Fibroblast of villous mesenchyme (primary cell): ENCODE measurements at regions not wholly inside any gene's neighbourhood (a gene's known extent, or its start where the extent isn't known, plus 50 kb on each side); places are given as distances from the start of the nearest gene placed in this dataset.

Experiments
- DNase-seq: peaks from one replicate; pipeline ENCODE4 v3.0.0-alpha.2; 2010; ENCODE audit warnings: low read depth
- H3K4me3 ChIP-seq: 2 replicates; pipeline ENCODE4 v1.5.1; 2011; ENCODE audit warnings: low read depth, mild to moderate bottlenecking, low read length
- TF ChIP-seq, protein P1 (sequence below): IDR thresholded peaks from 2 replicates; pipeline ENCODE4 v1.5.1; 2012; ENCODE audit warnings: low read depth, mild to moderate bottlenecking, low read length; ENCODE audit not compliant: insufficient read depth

DNA sequence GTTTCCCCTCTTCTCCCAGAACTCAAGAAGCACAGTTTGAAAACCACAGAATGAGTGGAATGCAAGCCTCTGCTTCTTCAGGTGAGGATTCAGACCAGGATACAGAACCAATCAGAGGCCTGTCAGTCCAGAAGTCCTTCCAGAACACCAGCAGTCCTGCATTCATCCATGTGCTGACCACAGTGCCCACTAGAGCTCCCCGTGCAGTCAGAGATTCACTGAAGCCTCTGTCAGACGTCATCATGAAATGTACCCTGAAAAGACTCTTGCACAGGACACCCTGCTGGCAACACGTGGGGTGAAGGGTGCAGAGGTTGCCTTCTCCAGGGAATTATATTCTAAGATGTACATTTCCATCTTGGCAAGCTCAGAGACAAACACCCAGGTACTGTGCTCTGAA lies 75.9 kb upstream of the LSM6 start:
- DNase-seq, result no peak
- TF ChIP-seq, protein P1, sequence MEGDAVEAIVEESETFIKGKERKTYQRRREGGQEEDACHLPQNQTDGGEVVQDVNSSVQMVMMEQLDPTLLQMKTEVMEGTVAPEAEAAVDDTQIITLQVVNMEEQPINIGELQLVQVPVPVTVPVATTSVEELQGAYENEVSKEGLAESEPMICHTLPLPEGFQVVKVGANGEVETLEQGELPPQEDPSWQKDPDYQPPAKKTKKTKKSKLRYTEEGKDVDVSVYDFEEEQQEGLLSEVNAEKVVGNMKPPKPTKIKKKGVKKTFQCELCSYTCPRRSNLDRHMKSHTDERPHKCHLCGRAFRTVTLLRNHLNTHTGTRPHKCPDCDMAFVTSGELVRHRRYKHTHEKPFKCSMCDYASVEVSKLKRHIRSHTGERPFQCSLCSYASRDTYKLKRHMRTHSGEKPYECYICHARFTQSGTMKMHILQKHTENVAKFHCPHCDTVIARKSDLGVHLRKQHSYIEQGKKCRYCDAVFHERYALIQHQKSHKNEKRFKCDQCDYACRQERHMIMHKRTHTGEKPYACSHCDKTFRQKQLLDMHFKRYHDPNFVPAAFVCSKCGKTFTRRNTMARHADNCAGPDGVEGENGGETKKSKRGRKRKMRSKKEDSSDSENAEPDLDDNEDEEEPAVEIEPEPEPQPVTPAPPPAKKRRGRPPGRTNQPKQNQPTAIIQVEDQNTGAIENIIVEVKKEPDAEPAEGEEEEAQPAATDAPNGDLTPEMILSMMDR, result no peak
- H3K4me3 ChIP-seq, result no peak overlapping the region

DNA sequence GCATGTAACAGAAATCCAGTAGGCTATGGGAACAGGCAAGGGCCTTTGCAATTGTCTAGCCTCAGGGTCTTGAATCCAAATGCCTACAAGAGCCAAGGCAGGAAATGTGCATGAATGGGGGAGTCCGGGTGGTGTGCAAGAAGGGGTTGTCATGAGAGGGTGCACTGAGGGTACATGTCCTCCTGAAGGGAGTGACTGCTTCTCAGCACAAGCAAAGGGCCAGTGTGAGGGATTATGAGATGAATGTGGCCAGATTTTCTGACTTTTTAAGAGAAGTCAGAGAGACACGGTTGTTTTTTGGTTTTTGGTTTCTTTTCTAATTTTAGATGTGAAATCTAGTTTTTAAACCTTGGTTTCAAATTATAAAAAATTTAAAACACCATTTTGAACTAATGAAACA lies 76.5 kb upstream of the LSM6 start:
- TF ChIP-seq, protein P1, result no peak
- H3K4me3 ChIP-seq, result no peak overlapping the region
- DNase-seq, result no peak

DNA sequence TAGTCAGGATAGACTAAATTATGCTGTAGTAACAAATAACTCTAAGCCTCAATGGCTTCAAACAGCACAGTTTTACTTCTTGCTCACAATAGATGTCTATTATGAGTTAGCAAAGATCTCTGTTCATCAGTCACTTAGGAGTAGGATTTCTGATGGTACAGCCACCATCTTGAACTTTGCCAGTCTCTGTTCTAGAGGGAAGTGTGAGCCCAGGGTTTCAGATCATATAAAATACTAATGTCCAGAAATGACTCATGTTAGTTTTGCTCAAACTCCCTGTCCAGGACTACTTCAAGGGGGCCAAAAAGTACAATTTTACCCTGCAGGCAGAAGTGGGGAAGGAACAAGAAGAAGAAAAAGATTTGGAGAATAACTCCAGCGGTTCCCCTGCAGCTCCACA lies 77.1 kb upstream of the LSM6 start:
- DNase-seq, result no peak
- TF ChIP-seq, protein P1, result no peak
- H3K4me3 ChIP-seq, result no peak overlapping the region

DNA sequence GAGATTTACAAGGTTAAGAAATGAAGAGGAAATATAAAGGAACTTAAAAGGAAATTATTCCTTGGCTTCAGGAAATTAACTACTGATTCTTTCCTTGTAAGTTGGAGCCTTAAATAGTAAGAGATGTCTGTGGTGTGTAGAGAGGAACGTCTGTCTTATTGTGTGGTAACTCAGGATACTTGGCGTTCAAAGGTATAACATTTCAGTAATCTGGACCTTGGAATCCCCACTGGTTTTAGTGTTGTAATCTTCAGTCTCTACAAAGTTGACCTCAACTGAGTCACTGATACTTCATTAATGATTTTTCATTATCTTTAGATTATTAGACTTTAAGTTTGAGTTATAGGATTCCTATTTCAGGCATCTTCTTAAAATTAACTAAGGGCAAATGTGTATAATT lies 79.1 kb upstream of the LSM6 start:
- no peak overlapping the region for H3K4me3 ChIP-seq
- TF ChIP-seq, protein P1, result no peak
- no peak for DNase-seq

DNA sequence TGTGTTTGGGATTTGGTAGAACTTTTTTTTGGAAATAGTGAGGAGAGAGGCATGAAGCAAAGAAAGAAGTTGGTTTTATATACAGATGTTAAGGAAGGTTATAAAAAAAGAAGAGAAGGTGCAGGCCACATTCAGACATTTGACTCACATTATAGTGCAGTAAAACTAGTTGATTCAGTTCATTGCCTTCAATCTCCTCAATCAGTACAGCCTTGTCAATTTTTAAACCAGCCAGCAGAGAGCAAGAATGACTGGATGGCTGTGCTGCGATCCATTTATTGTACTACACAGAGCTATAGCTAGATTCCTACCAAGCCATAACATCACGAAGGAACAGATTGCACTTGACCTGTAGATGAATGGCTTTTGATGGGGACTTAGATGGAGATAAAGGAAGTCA lies 79.7 kb upstream of the LSM6 start:
- H3K4me3 ChIP-seq, result no peak overlapping the region
- no peak for DNase-seq
- TF ChIP-seq, protein P1, result no peak

DNA sequence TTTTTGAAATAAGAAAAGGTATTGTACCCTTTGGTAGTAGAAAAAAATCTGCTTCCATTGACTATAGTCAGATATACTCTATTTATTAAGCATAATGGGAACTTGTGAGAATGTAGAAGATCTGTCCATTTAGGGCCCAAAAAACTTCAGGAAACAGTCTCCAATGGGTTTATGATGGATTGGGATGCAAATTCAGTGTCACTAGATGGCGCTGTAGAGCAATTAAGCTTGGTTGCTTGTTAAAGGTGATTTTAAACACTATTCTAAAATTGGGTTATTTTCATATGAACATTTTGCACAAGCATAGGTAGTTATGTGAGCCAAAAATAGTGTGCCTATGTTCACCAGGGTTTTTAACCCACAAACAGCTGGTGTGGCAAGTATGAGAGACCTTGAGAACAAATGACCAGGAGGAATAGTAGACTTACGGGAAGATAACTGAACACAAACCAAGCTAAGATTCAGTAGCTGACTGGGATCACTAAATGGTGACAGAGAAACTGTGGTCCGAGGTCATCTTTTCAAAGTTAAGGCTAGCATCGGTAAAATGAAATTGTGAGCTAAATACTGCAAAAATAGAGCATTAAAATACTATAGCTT lies 80.3 kb upstream of the LSM6 start:
- DNase-seq, result peak; percentile 73
- TF ChIP-seq, protein P1, result peak; percentile 80
- H3K4me3 ChIP-seq, result no peak overlapping the region

DNA sequence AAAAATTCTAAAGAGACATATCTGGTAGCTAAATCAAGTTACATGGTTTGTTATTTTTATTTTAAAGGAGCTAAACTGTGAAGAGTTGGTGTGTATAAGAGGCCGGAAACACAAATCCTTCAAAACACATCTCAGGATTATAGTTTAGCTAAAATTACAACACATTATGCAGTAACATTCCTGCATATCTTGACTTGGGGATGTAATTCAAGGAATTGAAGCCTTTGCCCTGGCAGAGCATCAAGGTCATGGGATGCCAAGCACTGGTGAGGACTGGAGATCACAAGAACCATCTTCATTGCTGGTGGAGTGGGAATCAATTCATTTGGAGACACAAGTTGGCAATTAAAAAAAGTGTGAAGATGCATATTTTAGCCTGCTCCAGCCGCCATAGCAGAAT lies 86.8 kb upstream of the LSM6 start:
- DNase-seq, result no peak
- no peak overlapping the region for H3K4me3 ChIP-seq
- TF ChIP-seq, protein P1, result no peak
